Activated naive CD8-positive, alpha-beta T cell treated with anti-CD3 and anti-CD28 coated beads, Interleukin-2, amount 10 ng/mL, durations not matched to agents 7 days and 5 days (primary cell): ENCODE measurements at regions not wholly inside any gene's neighbourhood (a gene's known extent, or its start where the extent isn't known, plus 50 kb on each side); places are given as distances from the start of the nearest gene placed in this dataset.

ENCODE experiments used
- ATAC-seq: fragments of 150-1000 bp; cut with Tn5 transposase; one replicate; pipeline ENCODE4 v1.10.0; 2021; ENCODE audit warnings: low read depth, moderate library complexity
- POLR2A ChIA-PET: fragments of 350-600 bp; sonication (Branson Sonifier 250); formaldehyde crosslinking; loops from one replicate; lab custom pipeline; 2021; ENCODE audit warnings: antibody characterized with exemption; lab: Charles Lee
- DNase-seq: peaks from one replicate; pipeline ENCODE4 v3.0.0; 2021
- H3K27ac Mint-ChIP-seq: one replicate; pipeline ENCODE4 v1.8.0; 2022; ENCODE audit warnings: mild to moderate bottlenecking, mixed read lengths
- H3K27me3 Mint-ChIP-seq: one replicate; pipeline ENCODE4 v1.8.0; 2022; ENCODE audit warnings: mild to moderate bottlenecking, moderate library complexity, mixed read lengths
- H3K36me3 Mint-ChIP-seq: one replicate; pipeline ENCODE4 v1.8.0; 2021; ENCODE audit warnings: mild to moderate bottlenecking, mixed read lengths
- H3K4me1 Mint-ChIP-seq: one replicate; pipeline ENCODE4 v1.8.0; 2021; ENCODE audit warnings: mixed read lengths
- H3K4me3 Mint-ChIP-seq: one replicate; pipeline ENCODE4 v1.8.0; 2022; ENCODE audit warnings: mild to moderate bottlenecking, moderate library complexity, mixed read lengths
- H3K9me3 Mint-ChIP-seq: one replicate; pipeline ENCODE4 v1.8.0; 2021; ENCODE audit warnings: mixed read lengths

- DNase-seq (no peak), ATAC-seq (no peak)
- Mint-ChIP-seq H3K36me3 (no peaks in the 10 kb centered on the region), H3K4me3 (no peak overlapping the region), H3K4me1 (no peaks in the 10 kb centered on the region), H3K27ac (no peak overlapping the region), H3K9me3 (no peaks in the 10 kb centered on the region), H3K27me3 (no peaks in the 10 kb centered on the region)
- POLR2A ChIA-PET: no interaction called here
These were observed 779.0 kb upstream of the COX7C start for GRCh38 chr5:85838781-85839180.

- POLR2A ChIA-PET: no interaction called here
- no peak overlapping the region for H3K27ac Mint-ChIP-seq
- DNase-seq (no peak), ATAC-seq (no peak)
- H3K4me1 Mint-ChIP-seq: no peaks in the 10 kb centered on the region
- H3K27me3 Mint-ChIP-seq: no peaks in the 10 kb centered on the region
- H3K36me3 Mint-ChIP-seq: no peaks in the 10 kb centered on the region
- H3K9me3 Mint-ChIP-seq: no peaks in the 10 kb centered on the region
- no peak overlapping the region for H3K4me3 Mint-ChIP-seq
These were observed 776.1 kb upstream of the COX7C start for GRCh38 chr5:85841653-85842052.

- ATAC-seq (no peak), DNase-seq (no peak)
- Mint-ChIP-seq H3K4me1 (no peaks in the 10 kb centered on the region), H3K27ac (no peak overlapping the region), H3K36me3 (no peaks in the 10 kb centered on the region), H3K27me3 (no peaks in the 10 kb centered on the region), H3K9me3 (peaks cover 1% of the 10 kb centered on the region), H3K4me3 (no peak overlapping the region)
- POLR2A ChIA-PET: no interaction called here
These were observed 774.2 kb upstream of the COX7C start for GRCh38 chr5:85843535-85843934.

GRCh38 chr5:85849411-85849810 is 768.3 kb upstream of the COX7C start:
- DNase-seq: no peak
- Mint-ChIP-seq H3K4me3 (no peak overlapping the region), H3K4me1 (no peaks in the 10 kb centered on the region), H3K27ac (no peak overlapping the region), H3K9me3 (peaks cover 4% of the 10 kb centered on the region), H3K36me3 (no peaks in the 10 kb centered on the region), H3K27me3 (no peaks in the 10 kb centered on the region)
- POLR2A ChIA-PET: no interaction called here
- ATAC-seq: no peak

- no peaks in the 10 kb centered on the region for H3K36me3 Mint-ChIP-seq
- no peaks in the 10 kb centered on the region for H3K9me3 Mint-ChIP-seq
- no peak overlapping the region for H3K27ac Mint-ChIP-seq
- no peaks in the 10 kb centered on the region for H3K4me1 Mint-ChIP-seq
- DNase-seq (no peak), ATAC-seq (no peak)
- H3K27me3 Mint-ChIP-seq: no peaks in the 10 kb centered on the region
- no peak overlapping the region for H3K4me3 Mint-ChIP-seq
- POLR2A ChIA-PET: no interaction called here
These were observed 752.4 kb upstream of the COX7C start for GRCh38 chr5:85865296-85865695.

- Mint-ChIP-seq H3K9me3 (no peaks in the 10 kb centered on the region), H3K27me3 (no peaks in the 10 kb centered on the region), H3K4me3 (no peak overlapping the region), H3K4me1 (no peaks in the 10 kb centered on the region), H3K36me3 (no peaks in the 10 kb centered on the region), H3K27ac (no peak overlapping the region)
- POLR2A ChIA-PET: no interaction called here
- DNase-seq (no peak), ATAC-seq (no peak)
These were observed 749.7 kb upstream of the COX7C start for GRCh38 chr5:85868070-85868469.

- Mint-ChIP-seq H3K27me3 (no peaks in the 10 kb centered on the region), H3K36me3 (no peaks in the 10 kb centered on the region), H3K4me1 (no peaks in the 10 kb centered on the region), H3K27ac (no peak overlapping the region), H3K9me3 (no peaks in the 10 kb centered on the region), H3K4me3 (no peak overlapping the region)
- POLR2A ChIA-PET: no interaction called here
- ATAC-seq (no peak), DNase-seq (no peak)
These were observed 723.7 kb upstream of the COX7C start for GRCh38 chr5:85893996-85894395.

GRCh38 chr5:85896514-85896913 is 721.2 kb upstream of the COX7C start:
- Mint-ChIP-seq H3K9me3 (no peaks in the 10 kb centered on the region), H3K27me3 (no peaks in the 10 kb centered on the region), H3K36me3 (no peaks in the 10 kb centered on the region), H3K27ac (no peak overlapping the region), H3K4me1 (no peaks in the 10 kb centered on the region), H3K4me3 (no peak overlapping the region)
- DNase-seq (no peak), ATAC-seq (no peak)
- POLR2A ChIA-PET: no interaction called here

- Mint-ChIP-seq H3K4me1 (no peaks in the 10 kb centered on the region), H3K4me3 (no peak overlapping the region), H3K36me3 (no peaks in the 10 kb centered on the region), H3K27ac (no peak overlapping the region), H3K9me3 (no peaks in the 10 kb centered on the region), H3K27me3 (no peaks in the 10 kb centered on the region)
- no peak for DNase-seq
- POLR2A ChIA-PET: no interaction called here
- ATAC-seq: no peak
These were observed 711.3 kb upstream of the COX7C start for GRCh38 chr5:85906460-85906859.

- Mint-ChIP-seq H3K4me3 (no peak overlapping the region), H3K27ac (no peak overlapping the region), H3K27me3 (no peaks in the 10 kb centered on the region), H3K4me1 (no peaks in the 10 kb centered on the region), H3K36me3 (no peaks in the 10 kb centered on the region), H3K9me3 (no peaks in the 10 kb centered on the region)
- DNase-seq (no peak), ATAC-seq (no peak)
- POLR2A ChIA-PET: no interaction called here
These were observed 707.4 kb upstream of the COX7C start for GRCh38 chr5:85910335-85910734.

GRCh38 chr5:85920984-85921383 is 696.8 kb upstream of the COX7C start:
- no peak for ATAC-seq
- H3K27me3 Mint-ChIP-seq: no peaks in the 10 kb centered on the region
- no peak for DNase-seq
- peaks cover 7% of the 10 kb centered on the region for H3K9me3 Mint-ChIP-seq
- H3K4me1 Mint-ChIP-seq: no peaks in the 10 kb centered on the region
- H3K27ac Mint-ChIP-seq: no peak overlapping the region
- H3K36me3 Mint-ChIP-seq: no peaks in the 10 kb centered on the region
- POLR2A ChIA-PET: no interaction called here
- no peak overlapping the region for H3K4me3 Mint-ChIP-seq

GRCh38 chr5:85921590-85921989 is 696.2 kb upstream of the COX7C start:
- Mint-ChIP-seq H3K9me3 (peaks cover 7% of the 10 kb centered on the region), H3K4me3 (no peak overlapping the region), H3K36me3 (no peaks in the 10 kb centered on the region), H3K4me1 (no peaks in the 10 kb centered on the region), H3K27me3 (no peaks in the 10 kb centered on the region), H3K27ac (no peak overlapping the region)
- POLR2A ChIA-PET: no interaction called here
- DNase-seq: no peak
- no peak for ATAC-seq

GRCh38 chr5:85927632-85928031 is 690.1 kb upstream of the COX7C start:
- Mint-ChIP-seq H3K4me1 (no peaks in the 10 kb centered on the region), H3K27ac (no peak overlapping the region), H3K9me3 (peaks cover 13% of the 10 kb centered on the region), H3K27me3 (no peaks in the 10 kb centered on the region), H3K36me3 (no peaks in the 10 kb centered on the region), H3K4me3 (no peak overlapping the region)
- ATAC-seq (no peak), DNase-seq (no peak)
- POLR2A ChIA-PET: no interaction called here

- POLR2A ChIA-PET: no interaction called here
- peaks cover 11% of the 10 kb centered on the region for H3K9me3 Mint-ChIP-seq
- ATAC-seq: no peak
These were observed 688.0 kb upstream of the COX7C start for GRCh38 chr5:85929713-85930112.

GRCh38 chr5:85931220-85931619 is 686.5 kb upstream of the COX7C start:
- no peak for DNase-seq
- Mint-ChIP-seq H3K27ac (no peak overlapping the region), H3K27me3 (no peaks in the 10 kb centered on the region), H3K4me1 (no peaks in the 10 kb centered on the region), H3K4me3 (no peak overlapping the region), H3K36me3 (no peaks in the 10 kb centered on the region), H3K9me3 (peaks cover 7% of the 10 kb centered on the region)
- no peak for ATAC-seq
- POLR2A ChIA-PET: no interaction called here

More at GRCh38 chr5:85929713-85930112, 688.0 kb upstream of the COX7C start:
- Mint-ChIP-seq H3K27ac (no peak overlapping the region), H3K27me3 (no peaks in the 10 kb centered on the region), H3K4me1 (no peaks in the 10 kb centered on the region), H3K36me3 (no peaks in the 10 kb centered on the region), H3K4me3 (no peak overlapping the region)
- no peak for DNase-seq
